ENCODE measurements at regions not wholly inside any gene's neighbourhood (a gene's known extent, or its start where the extent isn't known, plus 50 kb on each side); places are given as distances from the start of the nearest gene placed in this dataset.

DNA sequence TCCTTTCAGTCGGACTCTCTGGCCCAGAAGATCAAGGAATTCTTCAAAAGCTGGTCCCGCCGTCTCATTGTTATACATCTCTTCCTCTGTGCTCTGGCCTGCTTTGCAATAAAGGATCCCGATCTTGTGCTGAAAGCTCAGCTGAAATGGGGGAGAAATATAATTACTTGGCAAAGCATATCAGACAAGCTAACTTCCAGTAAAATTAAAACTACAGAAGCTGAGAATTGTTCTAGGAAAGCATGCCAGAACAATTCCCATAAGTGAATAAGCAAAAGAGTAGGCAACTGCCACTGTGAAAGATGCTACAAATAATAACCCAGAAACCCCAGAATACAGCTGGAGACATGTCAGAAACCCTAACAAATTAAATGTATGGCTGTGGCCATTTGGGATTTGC is 146.1 kb downstream of the SIPA1L2 start:
- Histone ChIP-seq H2AFZ (ENCODE audit: low read depth, low read length) (no peak overlapping the region), H3K27me3 (ENCODE audit: control insufficient read depth in 2 of 2, insufficient read depth in 2 of 2, low read length in 2 of 2) (no peaks in the 10 kb centered on the region), H3K4me3 (replicated peaks in 1 of 3; ENCODE audit: insufficient read depth in 1 of 3, low read depth in 1 of 3, low read length in 3 of 3) (no peak overlapping the region), H3K79me2 (ENCODE audit: control insufficient read depth, insufficient read depth, low read length) (no peaks in the 10 kb centered on the region), H3K9me3 (replicated peaks; ENCODE audit: control insufficient read depth, insufficient read depth, low read length) (no peaks in the 10 kb centered on the region), H3K36me3 (ENCODE audit: control insufficient read depth in 2 of 2, extremely low read depth in 1 of 2, insufficient read depth in 2 of 2, low read length in 2 of 2) (no peaks in the 10 kb centered on the region), H3K4me1 (ENCODE audit: control insufficient read depth, extremely low read depth, insufficient read depth, low read length) (no peaks in the 10 kb centered on the region), H3K27ac (ENCODE audit: insufficient read depth, low read depth, low read length) (no peak overlapping the region), H3K9ac (replicated peaks; ENCODE audit: extremely low read depth, insufficient read depth, low read length) (no peak overlapping the region), H4K20me1 (replicated peaks; ENCODE audit: control insufficient read depth, extremely low read depth, insufficient read depth, low read length) (no peaks in the 10 kb centered on the region), H3K9me1 (replicated peaks; ENCODE audit: control insufficient read depth, extremely low read depth, insufficient read depth, low read length) (no peaks in the 10 kb centered on the region), H3K4me2 (ENCODE audit: insufficient read depth, low read length) (no peak overlapping the region)
- FAIRE-seq (peak; percentile 24), DNase-seq (ENCODE audit: low read depth, low spot score) (no peak)
- intact Hi-C loops (cut with micrococcal nuclease) (no loop called here), dilution Hi-C loops (cut with MboI; ENCODE audit: extremely low pct_ligation_motif_present, low sequenced_read_pairs) (no loop called here)
- CTCF ChIA-PET = interaction anchor here (1.2 to 2.4 kb wide), 3 partner anchors 10 to 144 kb away, joined by 4 to 12 read pairs (median 5); no protein-coding TSS in a partner anchor
- POLR2A ChIA-PET = no interaction called here
- TF ChIP-seq FOS (IDR thresholded peaks at IDR 0.05; ENCODE audit: borderline replicate concordance, insufficient read depth, low read length) (no peak), GATA2 (IDR thresholded peaks at IDR 0.05; ENCODE audit: insufficient read depth, insufficient read length, low read depth, low read length) (no peak), POLR2AphosphoS5 (IDR thresholded peaks at IDR 0.05; ENCODE audit: insufficient read depth, low read depth, low read length) (no peak), MYC (IDR thresholded peaks at IDR 0.05; ENCODE audit: low read depth, low read length) (no peak), EZH2 (IDR thresholded peaks at IDR 0.05; ENCODE audit: borderline replicate concordance, low read depth, low read length, severe bottlenecking) (no peak), JUN (IDR thresholded peaks at IDR 0.05; ENCODE audit: borderline replicate concordance, insufficient read depth, insufficient read length, low read depth) (no peak), POLR2A (IDR thresholded peaks at IDR 0.05; ENCODE audit: low read depth, low read length) (no peak)
- TF ChIP-seq, protein P1, sequence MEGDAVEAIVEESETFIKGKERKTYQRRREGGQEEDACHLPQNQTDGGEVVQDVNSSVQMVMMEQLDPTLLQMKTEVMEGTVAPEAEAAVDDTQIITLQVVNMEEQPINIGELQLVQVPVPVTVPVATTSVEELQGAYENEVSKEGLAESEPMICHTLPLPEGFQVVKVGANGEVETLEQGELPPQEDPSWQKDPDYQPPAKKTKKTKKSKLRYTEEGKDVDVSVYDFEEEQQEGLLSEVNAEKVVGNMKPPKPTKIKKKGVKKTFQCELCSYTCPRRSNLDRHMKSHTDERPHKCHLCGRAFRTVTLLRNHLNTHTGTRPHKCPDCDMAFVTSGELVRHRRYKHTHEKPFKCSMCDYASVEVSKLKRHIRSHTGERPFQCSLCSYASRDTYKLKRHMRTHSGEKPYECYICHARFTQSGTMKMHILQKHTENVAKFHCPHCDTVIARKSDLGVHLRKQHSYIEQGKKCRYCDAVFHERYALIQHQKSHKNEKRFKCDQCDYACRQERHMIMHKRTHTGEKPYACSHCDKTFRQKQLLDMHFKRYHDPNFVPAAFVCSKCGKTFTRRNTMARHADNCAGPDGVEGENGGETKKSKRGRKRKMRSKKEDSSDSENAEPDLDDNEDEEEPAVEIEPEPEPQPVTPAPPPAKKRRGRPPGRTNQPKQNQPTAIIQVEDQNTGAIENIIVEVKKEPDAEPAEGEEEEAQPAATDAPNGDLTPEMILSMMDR (IDR thresholded peaks at IDR 0.05; ENCODE audit: extremely low read depth in 1 of 2, insufficient read depth in 1 of 2, low read depth in 1 of 2, low read length in 2 of 2) = no peak
- TF ChIP-seq, protein P2, sequence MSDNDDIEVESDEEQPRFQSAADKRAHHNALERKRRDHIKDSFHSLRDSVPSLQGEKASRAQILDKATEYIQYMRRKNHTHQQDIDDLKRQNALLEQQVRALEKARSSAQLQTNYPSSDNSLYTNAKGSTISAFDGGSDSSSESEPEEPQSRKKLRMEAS (IDR thresholded peaks at IDR 0.05; ENCODE audit: insufficient read depth, insufficient read length) = no peak
- no TSS peak for BruUV-seq (replicated peaks)

All from endothelial cell of umbilical vein (primary cell).